Activated CD4-positive, alpha-beta T cell treated with anti-CD3 and anti-CD28 coated beads, Interleukin-2, amount 50 U/mL, for 1 hour (primary cell): ENCODE measurements at regions not wholly inside any gene's neighbourhood (a gene's known extent, or its start where the extent isn't known, plus 50 kb on each side); places are given as distances from the start of the nearest gene placed in this dataset.
"Not testable (repeated sequence)": the region's sequence is repeated elsewhere in the genome, so short reads cannot be mapped to it uniquely, and the experiment has no call there.

Experiments
- DNase-seq: peaks from one replicate; pipeline ENCODE4 v3.0.0-alpha.2; 2020

DNA sequence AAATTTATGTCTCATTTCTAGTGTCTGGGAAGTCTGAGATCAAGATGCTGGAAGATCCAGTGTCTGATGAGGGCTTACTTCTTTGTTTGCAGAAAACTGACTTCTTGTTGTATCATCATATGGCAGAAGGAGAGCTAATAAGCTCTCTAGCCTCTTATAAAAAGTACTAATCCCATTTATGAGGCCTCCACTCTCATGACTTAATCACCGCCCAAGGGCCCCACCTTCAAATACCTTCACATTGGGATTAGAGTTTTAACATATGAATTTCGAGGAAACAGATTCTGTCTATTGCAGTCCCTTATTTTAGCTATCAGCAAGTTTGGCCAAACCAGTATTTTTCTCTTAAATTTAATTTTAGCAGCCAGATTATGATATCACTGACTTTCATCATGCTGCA, 150.2 kb upstream of the TMPRSS15 start:
- no peak for DNase-seq

DNA sequence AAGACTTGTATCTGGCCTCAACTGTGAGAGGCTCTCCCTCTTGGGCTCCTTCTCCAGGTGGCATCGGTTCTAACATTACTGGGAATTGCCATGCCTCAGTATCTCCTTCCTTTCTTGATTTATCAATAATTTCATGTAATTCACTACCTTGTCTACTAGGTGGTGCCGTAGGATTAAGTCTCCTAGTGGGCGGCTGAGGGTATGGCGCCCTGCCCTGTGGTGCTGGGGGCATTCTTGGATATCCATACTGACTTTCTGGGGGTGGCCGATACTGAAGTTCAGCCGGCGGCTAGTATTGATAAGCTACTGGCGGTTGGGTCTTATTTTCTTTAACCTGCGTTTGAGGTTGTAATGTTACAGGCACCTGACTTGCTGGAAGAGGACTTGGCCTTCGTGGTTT, 164.2 kb upstream of the TMPRSS15 start:
- DNase-seq, result not testable (repeated sequence)

DNA sequence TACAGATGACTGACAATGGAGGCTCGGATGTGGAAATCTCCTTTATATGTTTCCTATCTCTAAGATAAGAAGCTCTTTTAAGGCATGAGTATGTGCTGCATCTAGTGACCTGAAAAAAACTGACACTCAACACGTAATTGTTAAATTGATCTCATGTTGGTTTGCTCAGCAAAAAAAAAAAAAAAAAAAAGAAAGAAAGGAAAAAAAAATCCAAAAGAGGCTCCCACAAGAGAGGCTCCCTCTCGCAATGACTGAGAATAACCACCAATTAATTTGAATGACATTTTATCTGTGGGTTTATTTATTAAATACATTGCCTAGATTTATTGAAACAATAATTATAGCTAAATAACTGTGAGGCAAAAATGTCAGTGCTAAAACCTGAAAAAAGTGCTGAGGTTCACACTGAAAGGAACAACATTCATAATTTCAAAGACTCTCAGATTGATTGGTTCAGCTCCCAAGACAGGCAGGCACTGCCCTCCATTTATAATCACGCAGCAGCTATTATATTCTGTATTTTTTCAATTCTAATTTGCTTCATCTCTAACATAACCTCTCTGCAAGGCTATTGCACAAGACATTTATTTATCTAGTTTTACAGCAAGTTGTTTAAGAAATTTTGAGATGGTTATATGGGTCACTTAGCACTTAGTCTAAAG, 184.5 kb upstream of the TMPRSS15 start:
- DNase-seq, result no peak

DNA sequence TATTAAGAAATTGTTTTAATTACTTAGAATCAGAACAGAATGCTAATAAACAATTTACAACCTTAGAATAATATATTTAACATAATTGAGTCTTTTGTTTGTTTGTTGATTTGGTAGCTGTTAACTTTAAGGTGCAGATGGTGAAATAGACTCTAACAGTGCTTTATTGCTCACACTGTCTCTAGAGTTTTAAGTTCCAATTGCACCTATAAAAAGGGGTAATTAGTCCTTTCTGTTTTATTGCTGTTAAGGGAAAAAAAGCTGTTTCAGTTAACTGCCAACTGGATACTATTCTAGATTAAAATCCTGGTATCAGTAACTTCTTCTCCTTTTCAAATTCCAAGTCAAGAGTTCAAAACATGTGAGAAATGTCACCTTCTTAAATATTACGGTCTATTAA, 197.6 kb upstream of the TMPRSS15 start:
- no peak for DNase-seq

DNA sequence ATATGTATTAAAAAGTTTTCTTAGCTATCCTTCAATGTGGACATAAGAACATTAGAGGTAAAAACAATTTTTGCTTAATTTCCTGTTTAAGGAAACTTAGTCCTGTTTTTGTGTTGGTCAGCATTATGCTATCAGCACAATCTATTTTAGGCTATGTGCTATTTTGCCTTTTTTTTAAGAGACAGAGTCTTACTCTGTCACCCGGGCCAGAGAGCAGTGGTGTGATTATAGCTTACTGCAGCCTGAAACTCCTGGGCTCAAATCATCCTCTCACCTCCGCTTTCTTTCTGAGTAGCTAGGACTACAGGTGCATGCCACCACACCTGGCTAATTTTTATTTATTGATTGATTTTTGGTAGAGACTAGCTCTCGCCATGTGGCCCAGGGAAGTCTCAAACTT, 199.1 kb upstream of the TMPRSS15 start:
- DNase-seq, result no peak

DNA sequence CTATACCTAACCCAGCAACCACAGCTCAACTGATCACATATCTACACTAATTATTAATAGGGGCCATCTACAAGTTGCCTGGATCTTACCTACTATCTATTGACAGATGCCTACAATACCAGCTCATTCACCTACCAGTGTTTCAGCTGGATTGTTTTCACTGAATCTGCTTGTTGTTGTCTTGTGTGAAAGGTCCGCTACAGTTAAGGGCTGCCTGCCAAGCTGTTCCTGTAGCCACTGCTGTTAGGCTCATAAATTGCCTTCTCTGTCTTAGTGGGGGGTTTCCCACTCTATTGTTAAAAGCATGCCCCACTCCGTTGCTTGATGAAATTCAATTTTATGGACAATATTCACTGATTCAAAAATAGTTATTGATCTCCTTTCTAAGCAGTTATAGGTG, 199.7 kb upstream of the TMPRSS15 start:
- DNase-seq, result no peak

DNA sequence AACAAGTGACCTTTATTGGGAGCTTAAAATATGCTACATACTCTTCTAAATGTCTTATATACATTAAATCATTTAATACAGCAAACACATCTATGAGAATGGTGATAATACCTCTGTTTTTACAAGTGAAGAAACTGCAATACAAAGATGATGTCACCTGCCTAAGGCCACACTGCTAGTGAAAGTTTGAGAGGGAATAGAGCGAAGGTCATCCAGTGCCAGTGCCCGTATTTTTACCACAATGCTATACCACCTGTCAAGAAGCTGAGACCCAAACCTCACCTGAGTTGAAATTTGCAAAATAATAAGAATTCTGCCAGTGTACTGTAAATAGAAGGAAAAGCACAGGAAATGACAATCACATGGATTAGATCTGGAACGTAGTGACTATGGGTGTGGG, 200.4 kb upstream of the TMPRSS15 start:
- no peak for DNase-seq

DNA sequence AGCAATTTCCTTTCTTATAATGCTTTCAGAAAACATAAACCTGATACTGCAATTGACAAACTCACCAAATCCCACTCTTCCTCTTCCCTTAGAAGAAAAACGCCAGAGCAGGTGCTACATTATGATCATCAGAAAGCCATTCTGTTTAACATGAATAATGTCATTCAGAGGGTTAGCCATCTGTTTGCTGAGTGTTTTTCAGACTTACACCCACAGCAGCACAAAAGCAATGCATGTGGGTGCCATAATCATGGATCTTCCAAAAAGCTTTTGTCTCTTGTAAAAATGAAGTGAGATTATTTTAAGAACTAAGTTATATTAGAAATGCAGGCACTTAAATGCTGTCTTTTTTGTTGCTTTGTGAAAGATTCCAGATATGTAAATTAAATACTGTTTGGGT, 204.6 kb upstream of the TMPRSS15 start:
- no peak for DNase-seq

DNA sequence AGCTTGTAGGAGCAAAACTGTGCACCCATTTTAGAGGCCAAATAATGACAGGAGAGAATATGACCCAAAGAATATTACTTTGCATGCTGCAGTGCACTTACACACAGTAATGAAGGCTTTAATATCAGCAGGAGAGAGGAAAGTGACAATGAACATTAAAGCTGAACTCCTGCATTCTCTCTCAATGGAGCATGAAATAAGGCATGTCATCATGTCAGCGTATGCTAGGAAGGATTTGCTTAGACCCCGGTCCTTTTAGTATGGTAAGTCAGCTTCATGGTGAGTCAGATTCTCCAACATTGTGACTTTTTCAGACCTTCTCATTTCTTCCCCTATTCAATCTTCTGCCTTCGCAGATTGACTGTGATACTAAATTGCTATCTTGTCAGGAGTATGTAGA, 210.7 kb upstream of the TMPRSS15 start:
- DNase-seq, result no peak

DNA sequence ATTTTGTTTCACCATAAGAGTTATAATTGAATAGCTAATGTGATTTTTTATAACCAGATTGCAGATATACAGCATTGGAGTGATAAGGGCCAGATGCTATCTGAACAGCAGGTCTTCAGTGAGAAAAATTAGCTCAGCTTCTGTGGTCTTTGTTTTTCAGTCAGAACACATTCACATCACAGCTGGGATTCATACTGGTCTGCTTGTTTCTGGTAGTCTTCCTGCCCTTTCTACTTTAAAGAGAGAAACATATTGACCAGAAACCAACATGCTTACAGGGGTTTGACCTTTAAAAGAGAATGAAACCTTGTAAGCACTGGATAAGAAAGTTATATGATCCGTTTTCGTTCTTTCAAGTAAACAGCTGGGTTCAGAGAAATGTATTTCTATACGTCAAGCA, 213.7 kb upstream of the TMPRSS15 start:
- no peak for DNase-seq

DNA sequence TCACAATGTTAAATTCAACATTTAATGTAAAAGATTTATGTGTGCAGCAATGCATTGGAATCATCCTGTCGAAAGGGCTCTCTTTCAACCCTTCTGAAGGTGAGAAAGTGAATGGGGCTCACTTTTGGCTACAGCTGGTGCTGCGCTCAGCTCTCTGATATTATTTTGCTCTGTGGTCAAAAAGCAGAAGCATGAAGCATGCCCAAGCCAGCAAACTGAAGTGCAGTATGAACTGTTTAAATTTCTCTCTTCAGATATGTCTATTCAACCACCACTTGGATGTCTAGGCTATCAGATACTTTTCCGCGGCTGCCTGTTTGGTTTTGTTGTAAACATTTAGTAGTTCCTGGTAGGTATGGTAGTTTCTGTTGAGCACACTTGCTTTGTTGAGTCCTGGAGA, 216.9 kb upstream of the TMPRSS15 start:
- DNase-seq, result no peak

DNA sequence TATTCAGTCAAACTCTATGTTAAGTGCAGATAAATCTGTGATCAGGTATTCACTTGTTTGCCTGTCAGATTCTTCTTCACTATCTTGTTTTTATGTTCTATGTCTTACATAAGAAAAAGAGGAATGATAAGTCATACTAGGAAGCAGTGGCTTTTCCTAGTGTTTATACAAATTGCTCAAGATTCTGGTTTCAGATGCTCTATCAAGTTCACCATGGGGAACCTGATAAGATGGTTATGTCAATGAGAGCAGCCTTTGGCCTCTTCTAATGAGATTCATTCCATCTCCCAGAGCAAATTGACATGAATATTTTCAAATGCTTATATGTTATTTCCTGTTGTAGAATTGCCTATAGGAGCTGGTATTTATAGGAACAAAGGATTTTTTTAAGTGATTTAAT, 218.8 kb upstream of the TMPRSS15 start:
- DNase-seq, result no peak

DNA sequence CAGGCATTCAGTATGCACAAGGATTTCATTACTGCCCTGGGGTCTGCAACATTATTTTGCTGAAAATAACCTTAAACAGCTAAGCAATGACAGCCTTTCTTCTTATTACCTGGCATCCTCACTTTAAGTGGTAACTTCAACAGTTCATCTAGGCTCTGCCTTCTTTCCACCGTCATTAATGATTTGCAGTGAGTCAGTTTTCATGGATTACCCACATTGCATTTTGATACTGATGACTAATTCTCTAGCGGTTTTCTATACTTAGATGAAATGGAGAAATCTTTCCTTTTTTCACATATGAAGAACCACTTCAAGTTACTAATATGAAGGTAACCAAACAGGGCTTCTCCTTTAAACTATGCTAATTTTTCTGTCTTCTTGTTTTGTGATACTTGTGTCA, 226.9 kb upstream of the TMPRSS15 start:
- no peak for DNase-seq

DNA sequence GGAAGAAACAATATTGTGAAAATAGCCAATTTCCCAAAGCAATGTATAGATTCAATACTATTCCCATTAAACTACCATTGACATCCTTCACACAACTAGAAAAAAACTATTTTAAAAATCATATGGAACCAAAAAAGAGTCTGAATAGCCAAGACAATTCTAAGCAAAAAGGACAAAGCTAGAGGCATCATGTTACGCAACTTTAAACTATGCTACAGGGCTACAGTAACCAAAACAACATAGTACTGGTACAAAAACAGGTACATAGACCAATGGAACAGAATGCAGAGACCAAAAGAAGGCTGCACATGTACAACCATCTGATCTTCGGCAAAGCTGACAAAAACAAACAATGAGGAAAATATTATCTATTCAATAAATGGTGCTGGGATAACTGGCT, 233.3 kb upstream of the TMPRSS15 start:
- DNase-seq, result no peak

DNA sequence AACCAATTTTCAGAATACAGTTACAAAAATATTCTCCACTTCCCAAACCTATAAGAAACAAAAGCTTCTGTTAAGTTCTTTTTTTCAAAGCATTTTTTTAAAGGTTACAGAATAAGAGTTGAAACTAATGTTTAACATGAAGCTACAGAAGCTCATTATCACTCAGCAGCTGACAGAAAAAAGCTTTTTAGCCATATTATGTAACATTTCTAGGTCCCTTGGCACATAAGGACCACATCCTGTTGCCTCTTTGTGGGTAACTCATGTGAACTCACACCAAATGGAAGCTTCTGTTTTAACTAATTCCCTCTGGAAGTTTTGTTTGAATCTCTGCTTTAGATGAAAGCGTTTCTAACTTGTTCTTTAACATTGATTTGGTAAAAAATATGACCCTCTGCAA, 242.5 kb upstream of the TMPRSS15 start:
- no peak for DNase-seq

DNA sequence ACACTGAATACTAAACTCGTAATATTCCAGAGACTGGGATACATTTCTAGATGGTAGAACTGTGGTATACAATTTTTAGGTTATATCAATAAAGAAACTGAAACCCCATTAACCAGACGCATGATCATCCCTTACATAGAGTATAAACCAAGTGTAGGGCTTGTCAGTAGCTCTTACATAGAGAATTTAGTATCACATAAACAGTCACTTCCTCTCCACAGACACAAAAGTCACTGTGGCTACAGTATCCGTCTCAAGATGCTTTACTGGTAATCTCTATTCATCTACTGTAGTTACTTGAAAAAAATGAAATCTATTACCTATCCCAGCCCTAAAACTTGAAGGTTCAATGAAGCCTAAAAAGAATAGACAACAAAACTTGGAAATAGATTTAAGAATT, 252.3 kb upstream of the TMPRSS15 start:
- DNase-seq, result no peak

DNA sequence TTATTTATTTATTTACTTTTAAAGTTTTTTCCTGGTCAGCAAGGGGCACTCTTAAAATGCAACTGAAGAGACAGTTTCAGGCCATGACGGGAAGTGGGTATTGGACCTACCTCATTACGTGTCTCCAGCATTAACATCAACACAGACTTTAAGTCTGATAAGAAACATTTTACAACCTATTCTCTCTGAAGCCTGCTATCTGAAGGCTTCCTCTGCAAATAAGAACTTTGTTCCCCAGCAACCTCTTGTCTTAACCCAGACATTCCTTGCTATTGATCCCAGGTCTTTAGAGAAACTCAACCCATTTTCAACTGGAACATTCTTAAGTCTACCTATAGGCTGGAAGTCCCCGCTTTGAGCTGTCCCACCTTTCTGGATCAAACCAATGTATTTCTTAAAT, 258.3 kb upstream of the TMPRSS15 start:
- no peak for DNase-seq

DNA sequence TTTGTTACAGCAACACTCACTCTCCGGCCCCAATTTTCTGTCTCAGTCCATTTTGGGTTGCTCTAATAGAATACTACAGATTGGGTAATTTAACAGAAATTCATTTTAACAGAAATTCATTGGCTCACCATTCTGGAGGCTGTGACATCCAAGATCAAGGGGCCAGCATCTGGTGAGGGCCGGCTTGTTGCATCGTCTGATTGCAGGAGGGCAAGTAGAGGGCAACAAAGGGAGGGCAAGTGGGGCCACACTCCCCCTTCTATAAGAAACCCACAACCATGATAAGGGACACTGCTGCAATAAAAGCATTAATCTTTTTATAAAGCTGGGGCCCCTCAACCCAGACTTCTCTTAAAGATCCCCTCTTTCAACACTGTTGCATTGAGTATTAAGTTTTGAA, 260.1 kb upstream of the TMPRSS15 start:
- no peak for DNase-seq

DNA sequence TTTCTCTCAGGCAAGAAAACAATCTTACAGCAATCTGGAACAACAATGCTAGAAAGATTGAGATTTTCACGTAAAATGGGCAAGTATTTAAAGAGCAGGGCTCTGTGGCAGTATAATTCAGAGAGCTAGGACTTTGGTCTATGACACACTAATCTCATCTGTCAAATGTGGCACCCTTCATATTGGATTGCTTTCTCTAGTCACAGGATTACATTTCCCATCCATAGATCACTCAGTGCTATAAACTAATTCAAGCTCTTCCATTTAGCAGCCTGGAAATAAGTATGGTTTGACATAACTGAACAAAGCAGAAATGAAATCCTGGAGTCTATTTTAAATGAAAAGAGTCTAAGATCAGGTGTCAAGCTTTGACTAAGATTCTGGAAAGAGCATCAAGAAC, 263.1 kb upstream of the TMPRSS15 start:
- no peak for DNase-seq

DNA sequence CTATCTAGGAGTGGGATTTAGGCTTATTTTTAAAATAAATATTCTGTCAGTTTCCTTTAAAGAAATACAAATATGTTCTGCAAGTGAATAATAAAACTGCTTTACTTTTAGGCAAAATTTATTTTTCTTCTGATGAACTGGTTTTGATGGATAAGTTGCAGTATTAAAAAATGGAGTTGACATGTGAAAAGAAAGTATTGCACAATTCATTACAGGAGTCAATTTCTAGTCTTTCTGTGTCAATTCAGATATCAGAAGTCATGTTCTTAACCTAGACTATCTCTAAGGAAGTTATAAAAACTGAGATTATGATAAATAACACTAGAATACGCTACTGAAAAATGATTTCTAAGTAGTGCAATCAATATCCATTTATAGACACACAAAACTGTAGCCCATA, 270.2 kb upstream of the TMPRSS15 start:
- no peak for DNase-seq

DNA sequence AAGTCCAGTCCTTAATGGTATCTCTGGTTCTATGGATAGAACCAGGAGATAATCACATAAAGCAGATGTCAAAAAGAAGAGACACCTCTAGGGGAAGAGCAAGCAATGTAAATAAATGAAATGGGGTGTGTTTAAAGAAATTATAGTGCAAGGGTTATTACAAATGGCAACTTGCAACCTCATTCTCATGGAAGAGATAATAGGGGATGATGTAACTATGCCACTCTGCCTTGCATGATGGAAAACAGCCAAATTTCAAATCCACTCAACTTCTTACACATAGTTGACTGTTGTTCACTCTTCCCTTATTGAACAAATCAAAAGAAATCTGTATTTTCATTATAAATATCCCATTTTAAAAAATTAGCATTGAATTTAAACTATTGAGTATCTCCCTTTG, 274.0 kb upstream of the TMPRSS15 start:
- DNase-seq, result no peak

DNA sequence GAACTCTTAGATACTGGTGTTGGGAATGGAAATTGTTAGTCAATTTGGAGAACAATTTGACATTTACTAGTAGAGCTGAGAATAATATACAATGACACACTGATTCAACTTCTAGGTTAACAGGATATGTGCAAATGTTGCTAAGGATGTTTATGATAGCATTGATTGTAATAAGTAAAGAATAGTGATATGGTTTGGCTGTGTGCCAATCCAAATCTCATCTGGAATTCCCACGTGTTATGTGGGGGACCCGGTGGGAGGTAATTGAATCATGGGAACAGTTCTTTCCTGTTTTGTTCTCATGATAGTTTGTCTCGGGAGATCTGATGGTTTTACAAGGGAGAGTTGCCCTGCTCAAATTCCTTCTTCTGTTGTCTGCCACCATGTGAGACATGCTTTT, 302.4 kb upstream of the TMPRSS15 start:
- no peak for DNase-seq

DNA sequence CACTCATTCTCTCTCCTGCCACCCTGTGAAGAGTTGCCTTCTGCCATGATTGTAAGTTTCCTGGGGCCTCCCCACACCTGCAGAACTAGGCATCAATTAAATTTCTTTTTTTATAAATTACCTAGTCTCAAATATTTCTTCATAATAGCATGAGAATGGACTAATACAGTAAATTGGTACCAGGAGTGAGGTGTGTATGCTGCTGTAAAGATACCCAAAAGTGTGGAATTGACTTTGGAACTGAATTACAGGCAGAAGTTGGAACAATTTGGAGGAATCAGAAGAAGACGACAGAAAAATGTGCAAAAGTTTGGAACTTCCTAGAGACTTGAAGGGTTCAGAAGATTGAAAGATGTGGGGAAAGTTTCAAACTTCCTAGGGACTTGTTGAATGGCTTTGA, 308.1 kb upstream of the TMPRSS15 start:
- no peak for DNase-seq

DNA sequence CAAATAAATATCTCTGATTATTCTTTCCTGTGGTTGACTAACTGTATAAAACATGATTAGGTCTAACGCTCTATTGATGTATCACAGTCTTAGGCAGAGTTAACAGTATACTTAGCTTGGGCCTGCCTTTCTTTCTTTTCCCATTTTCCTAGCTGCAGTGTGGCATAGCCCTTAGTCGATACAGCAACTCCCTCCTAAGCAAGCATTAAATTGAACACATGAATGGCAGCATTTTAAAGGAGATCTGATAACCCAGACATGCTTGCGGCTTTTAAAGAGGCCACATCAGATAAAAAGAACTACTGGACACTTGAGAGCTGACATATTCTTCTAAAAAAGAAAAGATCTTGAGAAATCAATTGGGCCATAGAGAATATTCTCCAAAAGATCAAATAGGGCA, 312.0 kb upstream of the TMPRSS15 start:
- DNase-seq, result no peak

DNA sequence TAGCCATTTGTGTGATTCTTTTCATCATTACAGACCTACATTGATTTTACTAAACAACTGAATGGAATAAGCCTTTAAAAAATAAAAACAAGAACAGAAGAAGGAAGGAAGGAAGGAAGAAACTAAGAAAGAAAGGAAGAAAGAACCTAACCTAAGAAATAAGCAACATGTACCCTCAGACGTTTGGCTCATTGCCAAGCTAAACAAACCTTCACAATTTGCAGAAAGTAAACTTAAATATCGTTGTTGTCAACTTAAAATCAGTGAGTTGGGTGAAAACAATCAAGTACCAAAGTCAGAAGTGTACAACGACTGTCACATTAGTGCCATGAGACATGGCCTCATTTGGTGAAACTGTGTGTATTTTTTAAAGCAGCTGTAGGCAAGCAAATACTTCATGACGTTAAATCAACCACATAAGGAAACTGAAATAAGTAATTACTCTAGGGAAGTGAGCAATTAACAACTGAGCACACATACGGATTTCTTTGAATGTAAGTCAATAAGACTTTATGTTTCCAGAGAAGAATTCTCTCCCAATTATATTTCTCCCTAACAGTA, 313.1 kb upstream of the TMPRSS15 start:
- DNase-seq, result no peak

DNA sequence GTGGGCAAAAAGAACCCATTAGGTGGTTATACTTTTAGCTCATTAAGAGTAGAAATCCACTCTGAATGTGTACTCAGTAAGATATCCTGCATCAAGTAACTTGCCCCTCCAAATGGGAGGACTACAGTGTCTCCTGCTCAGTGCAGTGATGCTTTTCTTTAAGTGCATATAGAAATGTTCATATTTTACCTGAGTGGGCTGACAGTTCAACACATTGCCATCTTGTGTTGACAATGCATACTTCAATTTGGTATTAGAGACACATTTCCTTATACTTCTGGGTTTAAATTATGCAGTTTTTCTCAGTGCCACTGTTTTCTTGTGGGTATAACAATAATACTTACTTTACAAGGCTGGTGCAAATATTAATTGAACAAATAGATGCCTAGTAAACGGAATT, 318.6 kb upstream of the TMPRSS15 start:
- DNase-seq, result no peak
